ENCODE measurements at regions not wholly inside any gene's neighbourhood (a gene's known extent, or its start where the extent isn't known, plus 50 kb on each side); places are given as distances from the start of the nearest gene placed in this dataset.
"Not testable (repeated sequence)": the region's sequence is repeated elsewhere in the genome, so short reads cannot be mapped to it uniquely, and the experiment has no call there.

DNA sequence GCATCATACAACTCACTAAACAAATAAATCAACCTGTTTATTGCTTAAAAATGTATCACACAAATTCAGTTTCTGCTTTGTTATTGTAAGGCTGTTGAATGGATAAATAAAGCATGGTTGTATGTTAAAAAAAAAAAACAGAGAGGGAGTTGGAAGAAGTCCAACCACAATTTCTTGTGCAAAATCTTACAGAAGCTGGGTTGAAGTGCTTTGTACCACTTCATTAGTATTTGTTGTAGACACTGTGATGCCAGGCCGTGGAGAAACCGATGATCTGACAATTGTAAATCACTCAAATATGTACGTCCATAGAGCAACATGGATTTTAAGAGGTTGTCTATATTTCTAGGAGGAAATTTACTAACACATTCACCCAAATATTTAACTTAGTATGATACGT lies 132.6 kb upstream of the MXRA5 start:
- TF ChIP-seq, protein P1, sequence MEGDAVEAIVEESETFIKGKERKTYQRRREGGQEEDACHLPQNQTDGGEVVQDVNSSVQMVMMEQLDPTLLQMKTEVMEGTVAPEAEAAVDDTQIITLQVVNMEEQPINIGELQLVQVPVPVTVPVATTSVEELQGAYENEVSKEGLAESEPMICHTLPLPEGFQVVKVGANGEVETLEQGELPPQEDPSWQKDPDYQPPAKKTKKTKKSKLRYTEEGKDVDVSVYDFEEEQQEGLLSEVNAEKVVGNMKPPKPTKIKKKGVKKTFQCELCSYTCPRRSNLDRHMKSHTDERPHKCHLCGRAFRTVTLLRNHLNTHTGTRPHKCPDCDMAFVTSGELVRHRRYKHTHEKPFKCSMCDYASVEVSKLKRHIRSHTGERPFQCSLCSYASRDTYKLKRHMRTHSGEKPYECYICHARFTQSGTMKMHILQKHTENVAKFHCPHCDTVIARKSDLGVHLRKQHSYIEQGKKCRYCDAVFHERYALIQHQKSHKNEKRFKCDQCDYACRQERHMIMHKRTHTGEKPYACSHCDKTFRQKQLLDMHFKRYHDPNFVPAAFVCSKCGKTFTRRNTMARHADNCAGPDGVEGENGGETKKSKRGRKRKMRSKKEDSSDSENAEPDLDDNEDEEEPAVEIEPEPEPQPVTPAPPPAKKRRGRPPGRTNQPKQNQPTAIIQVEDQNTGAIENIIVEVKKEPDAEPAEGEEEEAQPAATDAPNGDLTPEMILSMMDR (IDR thresholded peaks at IDR 0.05), result no peak
- no peak for TF ChIP-seq POLR2A (IDR thresholded peaks at IDR 0.05)
- ATAC-seq, result no peak
- 71 to 78% methylated on average over 4 of the region's 4 CpGs for WGBS, 2 donors

DNA sequence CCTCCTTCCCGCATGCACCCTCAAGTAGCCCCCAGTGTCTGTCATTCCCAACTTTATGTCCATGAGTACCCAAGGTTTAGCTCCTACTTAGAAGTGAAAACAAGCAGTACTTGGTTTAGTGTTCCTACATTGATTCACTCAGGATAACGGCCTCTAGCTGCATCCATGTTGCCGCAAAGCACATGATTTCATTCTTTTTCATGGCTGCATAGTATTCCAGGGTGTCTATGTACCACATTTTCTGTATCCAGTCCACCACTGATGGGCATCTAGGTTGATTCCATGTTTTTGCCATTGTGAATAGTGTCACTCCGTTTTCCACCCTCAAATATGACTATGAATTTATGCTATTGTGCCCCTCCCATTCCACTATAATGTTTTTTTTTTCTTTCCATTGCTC lies 130.5 kb upstream of the MXRA5 start:
- intact Hi-C loops (cut with DNase I), result no loop called here
- no peak for DNase-seq

More for the DNA sequence above, 132.6 kb upstream of the MXRA5 start:
- H3K36me3 ChIP-seq (replicated peaks in 1 of 2; ENCODE audit: insufficient read depth in 1 of 2, low read depth in 2 of 2), result no peaks in the 10 kb centered on the region
- no peak for DNase-seq
- no peaks in the 10 kb centered on the region for H3K27me3 ChIP-seq
- intact Hi-C loops (cut with DNase I), result no loop called here
- H3K27ac ChIP-seq, result no peak overlapping the region
- no peaks in the 10 kb centered on the region for H3K4me1 ChIP-seq
- H3K9me3 ChIP-seq, result no peaks in the 10 kb centered on the region
- H3K4me3 ChIP-seq, result no peak overlapping the region

DNA sequence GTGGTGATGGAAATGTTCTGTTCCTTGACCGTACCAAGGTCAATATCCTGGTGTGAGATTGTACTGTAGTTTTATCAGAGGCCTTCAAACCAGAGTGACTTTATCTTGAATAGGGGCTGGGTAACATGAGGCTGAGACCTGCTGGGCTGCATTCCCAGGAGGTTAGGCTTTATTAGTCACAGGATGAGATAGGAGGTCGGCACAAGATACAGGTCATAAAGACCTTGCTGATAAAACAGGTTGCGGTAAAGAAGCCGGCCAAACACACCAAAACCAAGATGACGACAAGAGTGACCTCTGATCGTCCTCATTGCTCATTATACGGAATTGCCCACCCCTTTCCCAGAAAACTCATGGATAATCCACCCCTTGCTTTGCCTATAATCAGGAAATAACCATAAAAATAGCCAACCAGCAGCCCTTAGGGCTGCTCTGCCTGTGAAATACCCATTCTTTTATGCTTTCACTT lies 123.8 kb upstream of the MXRA5 start:
- intact Hi-C loops (cut with DNase I); H3K27me3 ChIP-seq; H3K36me3 ChIP-seq (replicated peaks in 1 of 2; ENCODE audit: insufficient read depth in 1 of 2, low read depth in 2 of 2); H3K4me3 ChIP-seq; H3K4me1 ChIP-seq; H3K9me3 ChIP-seq: not testable (repeated sequence)
- peak overlapping the region in 3 of 4 donors; percentile 56 to 80 (median 64) for H3K27ac ChIP-seq
- peak; percentile 93 for ATAC-seq
- 5 to 29% methylated on average over 6 of the region's 7 CpGs for WGBS, 2 donors
- peak; percentile 55 to 82 (median 69) for DNase-seq
- TF ChIP-seq POLR2A (IDR thresholded peaks at IDR 0.05), result peak in 1 of 3 donors; percentile 14

More for the DNA sequence above, 130.5 kb upstream of the MXRA5 start:
- H3K9me3 ChIP-seq, result no peaks in the 10 kb centered on the region
- TF ChIP-seq POLR2A (IDR thresholded peaks at IDR 0.05), result no peak
- TF ChIP-seq, protein P1 (IDR thresholded peaks at IDR 0.05), result no peak
- no peaks in the 10 kb centered on the region for H3K36me3 ChIP-seq (replicated peaks in 1 of 2; ENCODE audit: insufficient read depth in 1 of 2, low read depth in 2 of 2)
- no peaks in the 10 kb centered on the region for H3K4me1 ChIP-seq
- H3K27me3 ChIP-seq, result no peaks in the 10 kb centered on the region
- ATAC-seq, result no peak
- H3K27ac ChIP-seq, result no peak overlapping the region
- WGBS, 2 donors, result 81 to 84% methylated on average over 4 of the region's 4 CpGs
- H3K4me3 ChIP-seq, result no peak overlapping the region

DNA sequence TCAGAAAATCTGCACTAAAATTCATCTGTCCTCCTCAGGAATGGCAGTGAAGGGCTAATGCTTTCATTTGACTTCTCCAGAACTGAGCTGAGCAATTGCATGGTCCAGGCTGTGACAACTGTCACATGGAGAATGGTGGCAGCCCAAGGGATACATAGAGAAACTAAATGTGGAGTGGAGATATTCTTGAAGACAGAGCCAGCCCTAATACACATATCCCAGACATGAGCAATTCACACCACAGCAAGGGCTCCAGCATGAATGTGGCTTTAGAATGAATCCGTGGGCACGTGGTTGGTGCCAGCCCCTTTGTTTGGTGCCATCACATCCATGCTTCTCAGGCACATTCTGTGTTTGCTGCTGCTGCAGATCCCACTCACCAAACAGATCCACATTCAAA lies 121.6 kb upstream of the MXRA5 start:
- Histone ChIP-seq H3K4me1 (peaks cover 10% of the 10 kb centered on the region), H3K36me3 (replicated peaks in 1 of 2; ENCODE audit: insufficient read depth in 1 of 2, low read depth in 2 of 2) (no peaks in the 10 kb centered on the region), H3K9me3 (no peaks in the 10 kb centered on the region), H3K27me3 (no peaks in the 10 kb centered on the region), H3K4me3 (no peak overlapping the region), H3K27ac (no peak overlapping the region)
- TF ChIP-seq, protein P1 (IDR thresholded peaks at IDR 0.05), result no peak
- TF ChIP-seq POLR2A (IDR thresholded peaks at IDR 0.05), result no peak
- intact Hi-C loops (cut with DNase I), result no loop called here
- no CpG with 5 or more reads among the region's 2 CpGs for WGBS, 2 donors
- no peak for ATAC-seq
- no peak for DNase-seq

DNA sequence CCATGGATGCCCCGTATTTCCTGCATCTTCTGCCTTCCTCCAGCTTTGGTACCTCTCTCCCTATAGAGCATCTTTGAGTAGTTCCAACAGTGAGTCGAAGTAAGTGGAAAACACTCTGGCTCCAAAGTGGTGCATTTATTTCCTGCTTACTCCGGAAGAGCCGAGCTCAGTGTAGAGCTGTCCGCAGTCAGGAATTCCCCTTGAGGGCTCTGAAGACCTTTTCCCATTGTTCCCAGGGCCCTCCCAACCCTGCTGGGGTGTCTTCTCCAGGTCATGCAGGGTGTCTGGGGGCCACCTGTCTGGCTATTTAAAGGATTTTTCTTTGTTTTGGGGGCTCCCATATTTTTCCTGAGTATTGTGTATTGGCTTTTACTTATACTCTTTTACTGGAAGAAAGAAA lies 118.6 kb upstream of the MXRA5 start:
- intact Hi-C loops (cut with DNase I), result no loop called here
- ATAC-seq (no peak), DNase-seq (no peak)
- peaks cover 10% of the 10 kb centered on the region for H3K4me1 ChIP-seq
- no peak overlapping the region for H3K27ac ChIP-seq
- H3K4me3 ChIP-seq, result no peak overlapping the region
- no peaks in the 10 kb centered on the region for H3K9me3 ChIP-seq
- 85 to 90% methylated on average over 5 of the region's 5 CpGs for WGBS, 2 donors
- no peaks in the 10 kb centered on the region for H3K36me3 ChIP-seq (replicated peaks in 1 of 2; ENCODE audit: insufficient read depth in 1 of 2, low read depth in 2 of 2)
- TF ChIP-seq POLR2A (IDR thresholded peaks at IDR 0.05), result no peak
- TF ChIP-seq, protein P1 (IDR thresholded peaks at IDR 0.05), result no peak
- no peaks in the 10 kb centered on the region for H3K27me3 ChIP-seq

Measured in body of pancreas (tissue), 4 donors.